ENCODE measurements at regions not wholly inside any gene's neighbourhood (a gene's known extent, or its start where the extent isn't known, plus 50 kb on each side); places are given as distances from the start of the nearest gene placed in this dataset.
"Not testable (repeated sequence)": the region's sequence is repeated elsewhere in the genome, so short reads cannot be mapped to it uniquely, and the experiment has no call there.

GRCh38 chr5:81838307-81838906 lies 87.5 kb upstream of the SSBP2 start:
- peak; percentile 65 for ATAC-seq
- no peak for DNase-seq (ENCODE audit: missing footprints)
- intact Hi-C loops (cut with DNase I) = no loop called here

- ATAC-seq = no peak
- intact Hi-C loops (cut with DNase I) = no loop called here
Measured at GRCh38 chr5:81837667-81838306, 86.9 kb upstream of the SSBP2 start.

GRCh38 chr5:81835814-81836367 lies 85.0 kb upstream of the SSBP2 start:
- intact Hi-C loops (cut with DNase I) = no loop called here
- ATAC-seq (no peak), DNase-seq (ENCODE audit: missing footprints) (no peak)

More at GRCh38 chr5:81837667-81838306, 86.9 kb upstream of the SSBP2 start:
- DNase-seq (ENCODE audit: missing footprints) = no peak

- DNase-seq (ENCODE audit: missing footprints) (no peak), ATAC-seq (no peak)
- intact Hi-C loops (cut with DNase I) = no loop called here
Measured at GRCh38 chr5:81834021-81834660, 83.2 kb upstream of the SSBP2 start.

- intact Hi-C loops (cut with DNase I) = no loop called here
- no peak for ATAC-seq
- no peak for DNase-seq (ENCODE audit: missing footprints)
Measured at GRCh38 chr5:81830596-81830995, 79.7 kb upstream of the SSBP2 start.

- DNase-seq (ENCODE audit: missing footprints) (no peak), ATAC-seq (no peak)
- intact Hi-C loops (cut with DNase I) = no loop called here
Measured at GRCh38 chr5:81829242-81829641, 78.3 kb upstream of the SSBP2 start.

- DNase-seq (ENCODE audit: missing footprints) = no peak
- intact Hi-C loops (cut with DNase I) = no loop called here
- ATAC-seq = no peak
Measured at GRCh38 chr5:81827500-81827899, 76.6 kb upstream of the SSBP2 start.

- intact Hi-C loops (cut with DNase I) = no loop called here
Measured at GRCh38 chr5:81826128-81826527, 75.2 kb upstream of the SSBP2 start.

GRCh38 chr5:81825237-81825636 lies 74.3 kb upstream of the SSBP2 start:
- peak; percentile 79 for DNase-seq (ENCODE audit: missing footprints)
- ATAC-seq = peak; percentile 78
- intact Hi-C loops (cut with DNase I) = no loop called here

More at GRCh38 chr5:81826128-81826527, 75.2 kb upstream of the SSBP2 start:
- ATAC-seq (no peak), DNase-seq (ENCODE audit: missing footprints) (no peak)

- DNase-seq (ENCODE audit: missing footprints); intact Hi-C loops (cut with DNase I); ATAC-seq: not testable (repeated sequence)
Measured at GRCh38 chr5:81823736-81824135, 72.8 kb upstream of the SSBP2 start.

- ATAC-seq (peak; percentile 40), DNase-seq (ENCODE audit: missing footprints) (no peak)
Measured at GRCh38 chr5:81820863-81821262, 70.0 kb upstream of the SSBP2 start.

GRCh38 chr5:81820318-81820636 lies 69.4 kb upstream of the SSBP2 start:
- ATAC-seq (no peak), DNase-seq (ENCODE audit: missing footprints) (no peak)
- intact Hi-C loops (cut with DNase I) = no loop called here

More at GRCh38 chr5:81820863-81821262, 70.0 kb upstream of the SSBP2 start:
- intact Hi-C loops (cut with DNase I) = no loop called here

GRCh38 chr5:81819556-81820317 lies 68.8 kb upstream of the SSBP2 start:
- intact Hi-C loops (cut with DNase I) = no loop called here
- DNase-seq (ENCODE audit: missing footprints) (no peak), ATAC-seq (no peak)

GRCh38 chr5:81817980-81818379 lies 67.1 kb upstream of the SSBP2 start:
- DNase-seq (ENCODE audit: missing footprints) (no peak), ATAC-seq (no peak)
- intact Hi-C loops (cut with DNase I) = no loop called here

GRCh38 chr5:81817086-81817485 lies 66.2 kb upstream of the SSBP2 start:
- DNase-seq (ENCODE audit: missing footprints) = no peak
- intact Hi-C loops (cut with DNase I) = no loop called here
- ATAC-seq = no peak

- ATAC-seq (no peak), DNase-seq (ENCODE audit: missing footprints) (no peak)
- intact Hi-C loops (cut with DNase I) = no loop called here
Measured at GRCh38 chr5:81815321-81815720, 64.4 kb upstream of the SSBP2 start.

GRCh38 chr5:81808106-81808505 lies 57.2 kb upstream of the SSBP2 start:
- intact Hi-C loops (cut with DNase I) = no loop called here
- ATAC-seq (no peak), DNase-seq (ENCODE audit: missing footprints) (no peak)

GRCh38 chr5:81805086-81805485 lies 54.2 kb upstream of the SSBP2 start:
- no peak for ATAC-seq
- intact Hi-C loops (cut with DNase I) = no loop called here
- DNase-seq (ENCODE audit: missing footprints) = no peak

- ATAC-seq = no peak
- no peak for DNase-seq (ENCODE audit: missing footprints)
- intact Hi-C loops (cut with DNase I) = no loop called here
Measured at GRCh38 chr5:81803812-81804211, 52.9 kb upstream of the SSBP2 start.

All from Right ventricle myocardium inferior (tissue), 1 donor.